ENCODE measurements at regions not wholly inside any gene's neighbourhood (a gene's known extent, or its start where the extent isn't known, plus 50 kb on each side); places are given as distances from the start of the nearest gene placed in this dataset.

- no peaks in the 10 kb centered on the region for H3K9me3 ChIP-seq
- 90% methylated on average over 3 of the region's 3 CpGs for WGBS, 2 donors
- TF ChIP-seq CTCF (IDR thresholded peaks at IDR 0.05): no peak
- no peak for ATAC-seq
- H3K27ac ChIP-seq: peak overlapping the region in 1 of 4 donors; percentile 13
- FAIRE-seq: no peak
- intact Hi-C loops (cut with DNase I): no loop called here
- no peaks in the 10 kb centered on the region for H3K27me3 ChIP-seq
- H3K36me3 ChIP-seq: no peaks in the 10 kb centered on the region
- H3K4me1 ChIP-seq: peaks cover 0 to 7% (median 0%) of the 10 kb centered on the region in 3 donors
- H3K4me3 ChIP-seq: no peak overlapping the region
- no peak for DNase-seq
Measured at GRCh38 chr2:43087413-43087812, 139.0 kb downstream of the ZFP36L2 start.

GRCh38 chr2:43086451-43087221 lies 139.8 kb downstream of the ZFP36L2 start:
- H3K27me3 ChIP-seq: no peaks in the 10 kb centered on the region
- peak overlapping the region in 3 of 4 donors; percentile 13 to 75 (median 63) for H3K27ac ChIP-seq
- DNase-seq (no peak), ATAC-seq (peak in 3 of 4 donors; percentile 71 to 76 (median 71)), FAIRE-seq (no peak)
- H3K9me3 ChIP-seq: no peaks in the 10 kb centered on the region
- no peaks in the 10 kb centered on the region for H3K36me3 ChIP-seq
- no peak overlapping the region for H3K4me3 ChIP-seq
- 82 to 89% methylated on average over 14 of the region's 14 CpGs for WGBS, 2 donors
- TF ChIP-seq CTCF (IDR thresholded peaks at IDR 0.05): no peak
- peaks cover 0 to 7% (median 0%) of the 10 kb centered on the region in 3 donors for H3K4me1 ChIP-seq
- intact Hi-C loops (cut with DNase I): no loop called here

GRCh38 chr2:43085929-43086328 lies 140.5 kb downstream of the ZFP36L2 start:
- Histone ChIP-seq H3K36me3 (no peaks in the 10 kb centered on the region), H3K27me3 (no peaks in the 10 kb centered on the region), H3K4me3 (no peak overlapping the region), H3K9me3 (no peaks in the 10 kb centered on the region), H3K4me1 (peaks cover 0 to 7% (median 0%) of the 10 kb centered on the region in 3 donors), H3K27ac (peak overlapping the region in 2 of 4 donors; percentile 63 to 75)
- WGBS, 2 donors: 84 to 88% methylated on average over 8 of the region's 8 CpGs
- intact Hi-C loops (cut with DNase I): no loop called here
- no peak for FAIRE-seq
- TF ChIP-seq CTCF (IDR thresholded peaks at IDR 0.05): no peak
- ATAC-seq: no peak
- DNase-seq: no peak

GRCh38 chr2:43085505-43085904 lies 140.9 kb downstream of the ZFP36L2 start:
- Histone ChIP-seq H3K4me3 (no peak overlapping the region), H3K27me3 (no peaks in the 10 kb centered on the region), H3K9me3 (no peaks in the 10 kb centered on the region), H3K27ac (peak overlapping the region in 1 of 4 donors; percentile 75), H3K36me3 (no peaks in the 10 kb centered on the region), H3K4me1 (peaks cover 0 to 7% (median 0%) of the 10 kb centered on the region in 3 donors)
- intact Hi-C loops (cut with DNase I): no loop called here
- WGBS, 2 donors: 94 to 96% methylated on average over 11 of the region's 11 CpGs
- FAIRE-seq (no peak), ATAC-seq (no peak), DNase-seq (no peak)
- no peak for TF ChIP-seq CTCF (IDR thresholded peaks at IDR 0.05)

- no peaks in the 10 kb centered on the region for H3K27me3 ChIP-seq
- H3K4me1 ChIP-seq: peaks cover 0 to 7% (median 0%) of the 10 kb centered on the region in 3 donors
- H3K9me3 ChIP-seq: no peaks in the 10 kb centered on the region
- no peak for TF ChIP-seq CTCF (IDR thresholded peaks at IDR 0.05)
- no peaks in the 10 kb centered on the region for H3K36me3 ChIP-seq
- intact Hi-C loops (cut with DNase I): no loop called here
- H3K27ac ChIP-seq: no peak overlapping the region
- WGBS, 2 donors: 72 to 75% methylated on average over 8 of the region's 8 CpGs
- DNase-seq (no peak), FAIRE-seq (no peak), ATAC-seq (no peak)
- H3K4me3 ChIP-seq: no peak overlapping the region
Measured at GRCh38 chr2:43084699-43085091, 141.7 kb downstream of the ZFP36L2 start.

Measured in pancreas (tissue), 10 donors.